SK-N-MC (cell line): ENCODE measurements at regions not wholly inside any gene's neighbourhood (a gene's known extent, or its start where the extent isn't known, plus 50 kb on each side); places are given as distances from the start of the nearest gene placed in this dataset.

Source experiments
- EZH2 ChIP-seq: fragments of 200-600 bp; sonication (generic); IDR thresholded peaks from one replicate; pipeline ENCODE4 v1.6.1; 2017; ENCODE audit warnings: antibody characterized with exemption
- FOXP2 ChIP-seq: optimal IDR thresholded peaks from 2 replicates; pipeline ENCODE3; 2011; ENCODE audit warnings: mild to moderate bottlenecking, moderate library complexity; ENCODE audit not compliant: insufficient read depth; ENCODE audit errors: extremely low read length, control extremely low read depth

DNA sequence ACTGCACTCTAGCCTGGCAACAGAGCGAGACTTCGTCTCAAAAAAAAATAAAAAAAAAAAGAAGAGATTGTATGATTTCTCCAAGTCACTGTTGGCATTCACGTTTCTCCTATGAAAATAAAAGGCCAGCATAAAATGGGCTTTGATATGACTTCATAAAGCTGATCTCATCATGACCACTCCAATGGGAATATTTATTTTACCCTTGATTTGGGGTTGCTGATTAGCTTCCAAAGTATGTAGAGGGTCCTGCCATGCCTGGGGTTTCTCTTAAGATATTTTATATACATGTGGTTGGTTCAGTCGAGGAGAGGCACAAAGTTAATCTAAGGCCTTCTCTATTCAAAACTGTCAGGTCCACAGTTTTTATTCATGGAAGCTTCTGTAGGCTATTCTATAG lies 247.0 kb upstream of the TNC start:
- no peak for TF ChIP-seq EZH2
- no peak for TF ChIP-seq FOXP2
